IPS-15b (cell line): ENCODE measurements at regions not wholly inside any gene's neighbourhood (a gene's known extent, or its start where the extent isn't known, plus 50 kb on each side); places are given as distances from the start of the nearest gene placed in this dataset.

Experiments used
- H3K27me3 ChIP-seq: one replicate; pipeline ENCODE4 v1.6.1; 2013; ENCODE audit warnings: low read length; ENCODE audit not compliant: control insufficient read depth, insufficient read depth
- H3K36me3 ChIP-seq: one replicate; pipeline ENCODE4 v1.6.1; 2013; ENCODE audit warnings: low read length; ENCODE audit not compliant: control insufficient read depth, insufficient read depth
- H3K4me1 ChIP-seq: one replicate; pipeline ENCODE4 v1.6.1; 2013; ENCODE audit warnings: mild to moderate bottlenecking, low read length; ENCODE audit not compliant: control insufficient read depth, insufficient read depth
- H3K4me3 ChIP-seq: one replicate; pipeline ENCODE4 v1.5.1; 2013; ENCODE audit warnings: low read depth, low read length
- H3K9ac ChIP-seq: one replicate; pipeline ENCODE4 v1.6.1; 2013; ENCODE audit warnings: low read depth, mild to moderate bottlenecking, low read length
- H3K9me3 ChIP-seq: one replicate; pipeline ENCODE4 v1.6.1; 2013; ENCODE audit warnings: mild to moderate bottlenecking, low read length; ENCODE audit not compliant: control insufficient read depth, insufficient read depth

DNA sequence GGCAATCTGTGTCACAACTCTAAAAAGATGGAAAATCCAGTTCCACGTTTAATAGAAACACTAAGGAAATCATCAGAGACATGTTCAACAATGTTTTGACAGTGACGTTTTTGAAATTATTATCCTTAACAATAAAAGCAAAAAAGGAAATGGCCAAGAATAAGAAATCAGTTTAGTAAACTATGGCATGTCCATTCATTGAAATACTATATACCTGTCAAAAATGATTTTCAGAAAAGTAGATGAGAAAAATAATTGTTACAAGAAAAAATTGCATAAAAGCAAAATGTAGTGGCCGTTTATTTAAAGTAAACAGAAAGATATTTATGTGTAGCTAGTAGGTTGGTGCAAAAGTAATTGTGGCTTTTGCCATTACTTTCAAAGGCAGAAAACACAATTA is 345.4 kb upstream of the NPSR1 start:
- H3K9ac ChIP-seq: no peak overlapping the region
- no peaks in the 10 kb centered on the region for H3K36me3 ChIP-seq
- H3K4me3 ChIP-seq: no peak overlapping the region
- H3K4me1 ChIP-seq: no peaks in the 10 kb centered on the region
- no peaks in the 10 kb centered on the region for H3K27me3 ChIP-seq
- H3K9me3 ChIP-seq: no peaks in the 10 kb centered on the region

DNA sequence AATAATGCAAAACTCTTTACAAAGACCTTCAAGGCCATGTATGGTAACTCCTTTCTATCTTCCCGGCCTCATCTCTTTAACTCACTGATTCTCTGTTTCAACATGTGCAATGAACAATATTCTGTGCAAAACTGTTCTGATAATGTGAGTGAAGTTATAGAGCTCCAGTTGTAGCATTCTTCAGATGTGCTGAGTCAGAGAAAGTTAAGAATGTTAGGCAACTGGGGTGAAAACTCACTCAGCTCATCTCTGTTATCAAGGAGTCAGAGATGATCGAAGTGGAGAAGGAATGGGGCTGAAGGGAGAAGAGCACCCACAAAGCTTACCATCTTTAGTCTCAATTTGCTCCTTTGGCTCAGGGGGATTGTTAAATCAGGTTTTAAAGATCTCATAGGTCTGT is 344.7 kb upstream of the NPSR1 start:
- Histone ChIP-seq H3K9ac (no peak overlapping the region), H3K9me3 (no peaks in the 10 kb centered on the region), H3K4me1 (no peaks in the 10 kb centered on the region), H3K36me3 (no peaks in the 10 kb centered on the region), H3K4me3 (no peak overlapping the region), H3K27me3 (no peaks in the 10 kb centered on the region)

DNA sequence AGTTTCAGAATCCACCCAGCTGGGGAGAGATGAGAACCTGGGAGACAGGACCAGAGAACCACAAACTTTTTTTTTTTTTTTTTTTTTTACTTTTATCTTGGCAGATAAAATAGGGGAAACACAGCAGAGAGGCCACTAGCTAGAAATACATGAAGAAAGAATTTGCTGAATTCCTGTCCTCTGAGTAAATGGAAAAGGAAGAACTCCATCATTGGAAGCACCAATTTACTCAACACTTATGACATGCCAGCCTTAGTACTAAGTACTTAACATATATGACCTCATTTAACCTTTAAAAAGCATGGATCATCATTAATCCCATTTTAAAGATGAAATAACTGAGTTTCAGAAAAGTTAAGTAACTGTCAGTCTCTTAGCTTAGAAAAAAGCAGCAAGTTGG is 343.0 kb upstream of the NPSR1 start:
- no peak overlapping the region for H3K4me3 ChIP-seq
- H3K9me3 ChIP-seq: no peaks in the 10 kb centered on the region
- no peaks in the 10 kb centered on the region for H3K4me1 ChIP-seq
- H3K9ac ChIP-seq: no peak overlapping the region
- no peaks in the 10 kb centered on the region for H3K27me3 ChIP-seq
- H3K36me3 ChIP-seq: no peaks in the 10 kb centered on the region

DNA sequence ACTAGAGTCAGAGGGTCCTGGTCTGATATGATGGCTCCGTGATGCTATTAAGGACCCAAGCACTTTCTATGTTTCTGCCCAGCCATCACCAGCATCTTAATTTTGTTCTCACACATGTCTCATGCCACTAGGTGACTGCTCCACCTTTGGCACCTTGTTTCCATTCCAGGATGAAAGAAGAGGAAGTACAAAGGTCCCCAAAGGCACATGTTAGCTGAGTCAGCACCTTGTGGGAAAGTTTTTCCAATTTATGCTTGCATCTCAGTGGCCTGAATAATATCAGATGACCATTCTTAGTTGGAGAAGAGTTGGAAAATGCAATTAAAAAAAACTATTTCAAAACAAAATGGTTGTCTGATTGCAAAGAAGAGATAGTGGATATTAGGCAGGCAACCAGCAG is 341.0 kb upstream of the NPSR1 start:
- Histone ChIP-seq H3K4me1 (no peaks in the 10 kb centered on the region), H3K4me3 (no peak overlapping the region), H3K36me3 (no peaks in the 10 kb centered on the region), H3K27me3 (no peaks in the 10 kb centered on the region), H3K9ac (no peak overlapping the region), H3K9me3 (no peaks in the 10 kb centered on the region)

DNA sequence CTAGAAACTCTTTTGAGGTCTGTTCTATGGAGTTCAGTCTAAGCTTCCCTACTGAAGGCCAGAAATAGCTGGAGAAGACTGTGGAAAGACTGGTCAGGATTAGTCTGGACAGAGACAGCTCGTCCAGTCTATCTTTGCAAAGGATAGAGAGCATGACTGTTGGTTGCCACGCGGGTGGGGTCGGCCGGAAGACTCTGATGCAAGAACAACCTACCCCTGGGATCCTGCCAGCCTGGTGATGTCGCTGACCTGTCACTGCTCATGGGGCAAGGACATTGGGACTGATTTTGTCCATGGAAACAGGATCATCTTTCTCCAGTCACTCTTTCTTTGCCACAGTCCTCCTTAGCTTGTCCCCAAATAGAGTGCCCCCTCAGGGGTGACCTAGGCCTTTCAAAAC is 337.6 kb upstream of the NPSR1 start:
- H3K9me3 ChIP-seq: no peaks in the 10 kb centered on the region
- no peaks in the 10 kb centered on the region for H3K4me1 ChIP-seq
- H3K9ac ChIP-seq: no peak overlapping the region
- H3K36me3 ChIP-seq: no peaks in the 10 kb centered on the region
- H3K27me3 ChIP-seq: no peaks in the 10 kb centered on the region
- no peak overlapping the region for H3K4me3 ChIP-seq

DNA sequence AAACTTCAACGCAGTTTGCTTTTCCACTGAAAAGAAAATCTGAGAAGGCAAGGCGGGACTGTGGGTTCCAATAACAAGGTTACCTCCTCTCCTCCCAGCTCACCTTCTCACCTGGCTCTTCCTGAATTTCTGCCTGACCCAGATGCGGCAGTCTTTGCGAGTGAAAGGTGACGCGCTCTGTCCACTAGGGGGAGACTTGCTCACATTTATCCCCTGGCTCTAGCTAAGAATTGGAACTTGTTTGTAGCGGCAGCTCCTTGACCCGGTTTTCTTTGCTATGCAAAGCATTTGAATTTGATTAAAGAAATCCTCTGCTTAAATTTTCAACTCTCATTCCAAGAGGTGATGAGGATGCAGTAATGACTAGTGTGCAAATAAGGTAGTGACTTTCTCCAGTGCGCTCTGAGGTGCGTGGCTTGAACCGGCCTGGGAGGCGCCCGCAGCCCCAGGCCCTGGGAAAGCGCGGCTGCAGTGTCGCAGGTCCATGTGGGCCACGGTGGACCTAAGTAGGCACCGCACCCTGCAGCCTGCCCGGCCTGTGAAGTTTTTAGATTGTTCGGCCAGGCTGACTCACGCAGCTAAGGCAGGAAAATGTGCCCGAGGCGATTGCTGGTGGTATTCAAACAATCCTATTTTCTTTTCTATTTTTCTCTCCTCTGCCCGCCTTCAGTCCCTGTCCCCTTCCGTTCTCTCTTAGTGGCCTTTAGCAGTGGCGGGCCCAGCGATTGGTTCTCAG is 336.9 kb upstream of the NPSR1 start:
- Histone ChIP-seq H3K9me3 (no peaks in the 10 kb centered on the region), H3K9ac (no peak overlapping the region), H3K4me1 (no peaks in the 10 kb centered on the region), H3K4me3 (peak overlapping the region; percentile 39), H3K27me3 (no peaks in the 10 kb centered on the region), H3K36me3 (no peaks in the 10 kb centered on the region)

DNA sequence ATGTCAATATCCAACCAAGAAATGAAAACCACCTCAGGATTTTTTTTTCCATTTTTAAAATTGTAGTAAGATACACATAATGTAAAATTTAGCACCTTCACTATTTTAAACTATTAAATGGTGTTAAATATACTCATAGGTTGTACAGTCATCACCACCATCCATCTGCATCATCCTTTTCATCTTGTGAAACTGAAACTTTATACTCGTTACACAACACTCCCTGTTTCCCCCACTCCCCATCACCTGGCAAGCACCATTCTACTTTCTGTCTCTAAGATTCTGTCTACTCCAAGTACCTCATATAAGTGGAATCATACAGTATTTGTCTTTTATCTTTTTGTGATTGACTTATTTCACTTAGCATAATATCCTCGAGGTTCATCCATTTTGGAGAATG is 335.2 kb upstream of the NPSR1 start:
- Histone ChIP-seq H3K9me3 (no peaks in the 10 kb centered on the region), H3K36me3 (no peaks in the 10 kb centered on the region), H3K4me3 (no peak overlapping the region), H3K27me3 (no peaks in the 10 kb centered on the region), H3K9ac (no peak overlapping the region), H3K4me1 (no peaks in the 10 kb centered on the region)

DNA sequence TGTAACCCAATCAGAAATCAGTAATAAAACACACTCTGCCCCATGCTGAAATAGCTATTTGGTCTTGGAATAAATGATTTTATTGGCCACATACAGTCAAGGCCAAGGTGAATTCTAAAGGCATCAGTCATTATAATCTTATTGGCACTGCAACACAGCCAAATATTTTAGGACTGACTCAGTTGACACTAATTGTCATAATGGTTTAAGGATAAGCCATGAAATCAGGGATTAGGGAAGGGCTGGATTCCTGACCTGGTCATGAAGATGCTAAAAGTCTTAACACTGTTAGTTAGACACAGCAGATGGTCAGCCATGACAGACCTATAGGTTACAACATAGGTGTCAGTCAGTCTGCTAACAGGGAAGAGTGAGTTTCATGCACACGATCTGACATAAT is 330.3 kb upstream of the NPSR1 start:
- Histone ChIP-seq H3K4me3 (no peak overlapping the region), H3K27me3 (no peaks in the 10 kb centered on the region)

DNA sequence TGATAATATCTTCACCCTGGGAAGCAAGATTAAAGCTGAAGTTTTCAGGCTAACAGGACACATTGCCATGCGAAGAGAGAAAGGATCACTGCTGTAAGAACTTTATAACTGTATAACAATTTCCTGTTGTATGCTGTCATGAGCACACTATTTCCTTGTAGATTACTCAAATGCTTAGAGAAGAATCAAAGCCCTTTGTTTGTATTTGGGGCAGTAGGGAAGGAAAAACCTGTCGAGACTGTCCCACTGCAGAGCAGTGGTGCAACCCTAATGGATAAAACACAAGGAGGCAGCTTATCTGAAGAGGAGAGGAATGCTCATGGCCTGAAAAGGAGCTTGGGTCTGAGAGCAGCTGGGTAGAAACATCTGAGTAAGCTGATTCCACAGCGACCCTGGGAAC is 327.7 kb upstream of the NPSR1 start:
- no peak overlapping the region for H3K9ac ChIP-seq
- H3K4me1 ChIP-seq: no peaks in the 10 kb centered on the region
- H3K36me3 ChIP-seq: no peaks in the 10 kb centered on the region
- no peak overlapping the region for H3K4me3 ChIP-seq
- H3K27me3 ChIP-seq: no peaks in the 10 kb centered on the region
- no peaks in the 10 kb centered on the region for H3K9me3 ChIP-seq

More for the DNA sequence above, 330.3 kb upstream of the NPSR1 start:
- H3K9ac ChIP-seq: no peak overlapping the region
- no peaks in the 10 kb centered on the region for H3K36me3 ChIP-seq
- H3K9me3 ChIP-seq: no peaks in the 10 kb centered on the region
- no peaks in the 10 kb centered on the region for H3K4me1 ChIP-seq

DNA sequence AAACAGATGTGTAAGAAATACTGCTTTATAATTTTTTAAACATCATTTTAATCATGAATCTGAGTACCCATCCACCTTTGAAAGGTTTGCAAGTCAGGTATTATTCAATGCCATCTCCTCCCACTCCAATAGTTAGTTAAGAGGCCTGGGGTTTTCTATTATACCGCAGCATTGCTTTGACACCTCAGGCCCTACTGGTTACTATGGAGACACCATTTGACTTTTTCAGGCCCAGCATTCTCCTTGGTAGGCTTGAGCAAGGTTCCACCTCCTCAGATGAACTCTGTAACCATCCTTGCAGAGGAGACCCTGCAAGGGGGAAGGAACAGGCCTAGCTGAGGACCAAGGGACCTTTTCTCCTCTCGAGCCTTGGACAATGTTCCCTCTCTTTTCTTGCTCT is 326.9 kb upstream of the NPSR1 start:
- H3K9me3 ChIP-seq: no peaks in the 10 kb centered on the region
- H3K4me1 ChIP-seq: no peaks in the 10 kb centered on the region
- H3K4me3 ChIP-seq: no peak overlapping the region
- no peaks in the 10 kb centered on the region for H3K36me3 ChIP-seq
- no peaks in the 10 kb centered on the region for H3K27me3 ChIP-seq
- no peak overlapping the region for H3K9ac ChIP-seq

DNA sequence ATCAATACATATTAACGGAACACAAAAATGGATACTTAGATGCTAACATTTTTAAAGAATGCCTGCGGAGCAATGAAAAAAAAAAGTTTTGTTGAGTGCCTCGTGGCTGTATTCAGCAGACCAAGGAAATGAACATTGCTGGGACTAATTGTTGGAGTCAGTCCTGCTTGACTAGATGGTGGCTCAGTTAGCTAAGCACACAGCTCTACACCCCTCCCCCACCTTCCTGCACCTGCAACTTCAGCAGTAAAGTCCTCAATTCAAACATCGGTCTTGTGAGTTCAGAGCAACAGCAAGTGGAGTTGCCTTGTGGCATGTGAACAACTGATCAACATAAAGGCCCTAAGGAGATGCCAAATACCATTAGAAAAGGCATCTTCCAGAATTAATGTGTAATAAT is 326.0 kb upstream of the NPSR1 start:
- Histone ChIP-seq H3K36me3 (no peaks in the 10 kb centered on the region), H3K9ac (no peak overlapping the region), H3K4me1 (no peaks in the 10 kb centered on the region), H3K4me3 (no peak overlapping the region), H3K9me3 (no peaks in the 10 kb centered on the region), H3K27me3 (no peaks in the 10 kb centered on the region)

DNA sequence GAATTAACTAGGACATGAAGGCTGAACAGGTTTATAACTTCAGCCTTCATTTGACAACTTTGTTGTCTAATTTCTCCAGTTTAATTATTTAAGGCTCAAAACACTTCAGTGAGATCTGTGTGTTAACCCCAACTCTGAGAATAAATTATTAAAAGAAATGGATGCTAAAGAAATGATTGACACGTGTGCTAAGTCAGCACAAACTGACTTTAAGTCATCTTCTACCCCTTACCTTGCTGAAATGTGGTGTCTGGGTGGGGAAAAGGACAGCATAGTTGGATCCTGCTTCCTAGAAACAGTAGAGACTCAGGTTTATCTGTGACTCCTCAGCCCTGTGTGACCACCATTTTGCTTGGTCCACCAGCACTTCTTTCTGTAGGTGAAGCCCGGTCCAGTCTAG is 324.8 kb upstream of the NPSR1 start:
- no peaks in the 10 kb centered on the region for H3K9me3 ChIP-seq
- no peak overlapping the region for H3K4me3 ChIP-seq

More for the DNA sequence above, 324.8 kb upstream of the NPSR1 start:
- Histone ChIP-seq H3K4me1 (no peaks in the 10 kb centered on the region), H3K9ac (no peak overlapping the region), H3K27me3 (no peaks in the 10 kb centered on the region), H3K36me3 (no peaks in the 10 kb centered on the region)
